UCSD-AML1 (cell line): ENCODE measurements at regions not wholly inside any gene's neighbourhood (a gene's known extent, or its start where the extent isn't known, plus 50 kb on each side); places are given as distances from the start of the nearest gene placed in this dataset.
"Not testable (repeated sequence)": the region's sequence is repeated elsewhere in the genome, so short reads cannot be mapped to it uniquely, and the experiment has no call there.

Experiments used
- DNase-seq: peaks from one replicate; lab custom pipeline; 2025; ENCODE audit not compliant: unreplicated experiment; lab: John Stamatoyannopoulos, UW

DNA sequence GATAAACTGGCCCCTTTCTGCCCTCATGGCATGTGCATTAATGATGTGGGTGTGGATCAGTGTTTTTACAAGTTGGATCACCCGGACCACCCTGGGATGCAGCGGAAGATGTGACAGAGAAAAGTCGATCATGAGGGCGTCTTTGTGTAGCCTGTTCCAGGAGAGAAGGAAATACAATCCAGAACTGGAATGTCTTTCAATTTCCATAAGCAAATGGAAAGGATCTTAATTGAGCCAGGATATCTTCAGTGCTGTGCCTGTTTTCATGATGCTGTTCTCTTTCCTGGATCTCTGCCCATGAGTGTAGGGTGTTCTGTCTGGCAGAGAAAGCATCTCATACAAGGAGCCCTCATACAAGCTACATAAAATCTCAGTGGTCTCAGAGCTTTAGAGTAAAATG, 481.4 kb downstream of the XYLT1 start:
- no peak for DNase-seq

DNA sequence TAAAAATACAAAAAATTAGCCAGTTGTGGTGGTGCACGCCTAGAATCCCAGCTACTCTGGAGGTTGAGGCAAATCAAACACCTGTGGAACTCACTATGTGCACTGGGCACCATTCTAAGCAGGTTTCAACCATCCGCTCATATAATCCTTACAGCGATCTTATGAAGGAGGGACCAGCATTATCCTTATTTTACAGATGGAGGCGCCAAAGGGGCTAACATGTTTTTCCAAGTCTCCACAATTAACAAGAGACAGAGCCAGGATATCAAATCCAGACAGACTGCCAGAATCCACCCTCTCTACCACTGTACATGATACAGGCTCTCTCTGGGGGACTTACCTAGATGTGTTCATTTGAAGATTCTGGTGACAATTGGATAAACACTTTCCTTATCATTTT, 479.0 kb downstream of the XYLT1 start:
- no peak for DNase-seq

DNA sequence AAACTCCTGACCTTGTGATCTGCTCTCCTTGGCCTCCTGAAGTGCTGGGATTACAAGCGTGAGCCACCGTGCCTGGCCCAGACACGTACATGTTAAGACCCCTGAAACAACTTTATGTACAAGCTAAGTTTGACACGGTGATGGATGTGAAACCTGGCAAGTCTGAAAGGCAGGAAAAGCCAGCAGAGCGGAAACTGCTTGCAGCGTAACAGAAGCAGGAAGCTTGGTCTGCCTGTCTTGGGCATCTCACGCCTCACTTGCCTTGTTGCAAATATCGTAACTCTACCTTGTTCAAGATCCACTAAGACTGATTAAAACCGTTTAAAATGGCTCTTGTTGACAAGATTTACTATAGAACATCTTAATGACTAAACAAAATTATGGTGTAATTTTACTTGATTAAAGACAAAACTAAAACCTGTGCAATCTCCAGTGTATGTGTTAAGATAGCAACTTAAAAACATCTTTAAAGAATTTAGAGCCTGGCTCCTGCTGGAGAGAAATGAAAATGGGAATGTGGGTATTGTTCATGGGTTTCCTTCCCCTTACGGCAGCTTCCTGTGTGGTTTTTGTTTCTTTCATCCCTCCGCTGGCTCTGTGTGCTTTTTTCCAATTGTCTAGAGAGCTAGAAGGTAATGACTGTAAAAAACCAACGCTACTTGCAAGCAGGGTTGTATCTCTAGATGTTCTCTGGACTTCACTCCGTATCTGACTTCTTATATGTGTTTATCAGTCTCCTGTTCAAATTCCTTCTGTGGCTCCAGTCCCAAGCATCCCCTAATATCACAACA, 477.6 kb downstream of the XYLT1 start:
- peak; percentile 60 for DNase-seq

DNA sequence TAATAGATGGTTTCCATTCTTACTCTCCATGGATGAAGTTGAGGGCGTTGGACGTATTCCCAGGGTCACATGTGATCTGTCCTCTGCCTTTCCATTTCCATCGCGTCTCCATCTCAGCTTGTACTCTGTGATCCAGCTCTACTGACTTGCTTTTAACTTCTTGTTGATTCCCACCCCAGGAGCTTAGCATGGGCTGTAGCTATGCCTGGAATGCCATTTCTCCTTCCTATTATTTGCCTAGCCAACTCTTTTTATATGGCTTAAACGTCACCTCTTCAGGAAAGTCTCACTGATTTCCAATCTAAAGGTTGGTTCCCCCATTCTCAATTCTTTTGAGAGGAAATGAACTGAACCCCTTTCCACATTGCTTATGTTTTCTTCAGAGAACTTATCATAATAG, 475.9 kb downstream of the XYLT1 start:
- no peak for DNase-seq

DNA sequence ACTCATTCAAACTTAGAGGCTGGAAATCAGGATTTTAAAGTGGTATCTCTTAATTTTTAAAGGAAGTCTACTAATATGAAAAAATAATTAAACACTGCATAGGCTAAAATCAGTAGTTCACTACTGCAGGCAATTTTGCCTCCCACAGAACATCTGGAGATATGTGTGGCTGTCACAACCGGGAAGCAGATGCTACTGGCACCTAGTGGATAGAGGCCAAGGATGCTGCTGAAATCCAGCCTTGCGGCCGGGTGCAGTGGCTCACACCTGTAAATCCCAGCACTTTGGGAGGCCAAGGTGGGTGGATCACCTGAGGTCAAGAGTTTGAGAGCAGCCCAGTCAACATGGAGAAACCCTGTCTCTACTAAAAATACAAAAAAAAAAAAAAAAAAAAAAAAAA, 473.9 kb downstream of the XYLT1 start:
- no peak for DNase-seq

DNA sequence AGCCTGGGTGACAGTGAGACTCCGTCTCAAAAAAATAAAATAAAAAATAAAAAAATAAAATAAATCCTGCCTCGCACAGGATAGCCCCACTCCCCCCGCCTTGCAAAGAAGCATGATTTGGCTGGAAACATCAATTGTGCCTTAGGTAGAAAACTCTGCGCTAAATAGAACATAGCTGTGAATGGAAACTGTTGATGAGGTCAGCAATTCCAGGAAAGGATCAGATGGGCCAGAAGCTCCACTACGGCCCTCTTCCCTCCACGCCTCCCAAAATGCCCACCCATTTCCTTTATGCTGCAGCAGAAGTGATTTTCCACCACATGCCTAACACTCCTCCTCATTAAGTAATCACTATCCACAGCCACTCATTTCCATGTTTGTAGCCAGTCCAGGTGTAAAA, 473.4 kb downstream of the XYLT1 start:
- peak; percentile 25 for DNase-seq

DNA sequence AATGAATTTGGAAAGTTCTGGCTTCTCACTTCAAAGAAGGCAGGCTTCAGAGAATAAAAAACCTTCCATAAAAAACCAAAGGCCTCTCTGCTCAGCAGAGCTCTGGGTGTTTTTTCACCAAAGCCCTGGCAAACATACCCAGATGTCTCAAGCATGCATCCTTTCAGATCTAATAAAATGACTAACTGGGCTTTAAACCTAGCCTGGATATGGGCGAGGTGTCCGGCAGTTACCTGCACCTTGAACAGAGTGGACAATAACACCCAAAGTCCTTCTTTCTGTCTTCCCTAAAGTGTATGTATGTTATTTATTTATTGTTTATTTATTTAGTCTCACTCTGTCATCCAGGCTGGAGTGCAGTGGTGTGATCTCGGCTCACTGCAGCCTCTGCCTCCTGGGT, 469.3 kb downstream of the XYLT1 start:
- DNase-seq: no peak

DNA sequence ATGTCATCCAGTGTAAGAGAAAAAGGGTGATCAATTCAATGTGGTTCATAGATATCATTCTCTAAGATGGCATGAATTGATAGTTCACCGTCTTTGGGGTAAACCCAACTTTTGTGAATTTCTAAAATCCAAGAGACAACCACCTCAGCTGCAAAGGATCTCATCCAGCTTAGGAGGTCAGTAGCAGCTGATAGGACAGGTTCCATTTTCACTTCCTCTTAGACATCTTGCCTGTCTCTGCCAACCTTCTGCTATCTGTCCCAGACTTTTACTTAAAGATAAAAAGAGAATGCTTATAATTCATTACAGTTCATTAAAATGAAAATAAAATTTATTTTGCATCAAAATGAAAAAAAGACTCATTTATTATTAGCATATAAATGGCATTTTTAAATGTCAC, 468.2 kb downstream of the XYLT1 start:
- DNase-seq: no peak

DNA sequence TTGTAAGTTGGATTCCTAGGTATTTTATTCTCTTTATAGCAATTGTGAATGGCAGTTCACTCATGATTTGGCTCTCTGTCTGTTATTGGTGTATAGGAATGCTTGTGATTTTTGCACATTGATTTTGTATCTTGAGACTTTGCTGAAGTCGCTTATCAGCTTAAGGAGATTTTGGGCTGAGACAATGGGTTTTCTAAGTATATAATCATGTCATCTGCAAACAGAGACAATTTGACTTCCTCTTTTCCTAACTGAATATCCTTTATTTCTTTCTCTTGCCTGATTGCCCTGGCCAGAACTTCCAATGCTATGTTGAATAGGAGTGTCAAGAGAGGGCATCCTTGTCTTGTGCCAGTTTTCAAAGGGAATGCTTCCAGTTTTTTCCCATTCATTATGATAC, 464.8 kb downstream of the XYLT1 start:
- not testable (repeated sequence) for DNase-seq

DNA sequence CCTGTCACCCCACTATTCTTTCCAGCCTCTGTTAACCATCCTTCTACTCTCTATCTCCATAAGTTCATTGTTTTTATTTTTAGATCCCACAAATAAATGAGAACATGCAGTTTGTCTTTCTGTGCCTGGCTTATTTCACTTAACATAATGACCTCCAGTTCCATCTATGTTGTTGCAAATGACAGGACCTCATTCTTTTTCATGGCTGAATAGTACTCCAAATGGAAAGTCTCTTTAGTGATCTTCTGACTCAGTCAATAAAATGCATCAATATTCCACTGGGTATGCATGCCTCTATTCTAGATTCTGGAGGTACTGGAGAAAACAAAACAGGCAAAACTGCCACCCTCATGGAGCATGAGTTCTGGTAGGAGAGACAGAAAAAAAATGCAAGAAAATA, 459.0 kb downstream of the XYLT1 start:
- no peak for DNase-seq

DNA sequence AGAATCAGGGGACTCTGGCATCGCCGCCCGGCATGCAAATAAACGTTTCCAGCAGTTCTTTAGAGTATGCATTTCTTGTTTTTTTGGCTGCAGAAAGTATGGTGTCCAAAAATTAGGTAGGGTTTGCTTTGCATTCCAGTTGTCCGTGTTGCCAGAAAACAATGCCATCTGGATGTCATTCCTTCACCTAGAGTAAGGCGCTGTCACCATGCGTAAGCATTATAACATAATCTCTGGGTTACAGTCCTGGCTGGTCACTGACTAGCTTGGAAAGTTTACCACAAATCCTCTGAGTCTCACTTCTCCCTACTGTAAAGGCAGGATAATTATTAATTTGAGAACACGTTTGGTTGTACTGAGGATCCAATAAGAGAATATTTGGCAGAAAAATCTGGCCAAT, 457.7 kb downstream of the XYLT1 start:
- no peak for DNase-seq

DNA sequence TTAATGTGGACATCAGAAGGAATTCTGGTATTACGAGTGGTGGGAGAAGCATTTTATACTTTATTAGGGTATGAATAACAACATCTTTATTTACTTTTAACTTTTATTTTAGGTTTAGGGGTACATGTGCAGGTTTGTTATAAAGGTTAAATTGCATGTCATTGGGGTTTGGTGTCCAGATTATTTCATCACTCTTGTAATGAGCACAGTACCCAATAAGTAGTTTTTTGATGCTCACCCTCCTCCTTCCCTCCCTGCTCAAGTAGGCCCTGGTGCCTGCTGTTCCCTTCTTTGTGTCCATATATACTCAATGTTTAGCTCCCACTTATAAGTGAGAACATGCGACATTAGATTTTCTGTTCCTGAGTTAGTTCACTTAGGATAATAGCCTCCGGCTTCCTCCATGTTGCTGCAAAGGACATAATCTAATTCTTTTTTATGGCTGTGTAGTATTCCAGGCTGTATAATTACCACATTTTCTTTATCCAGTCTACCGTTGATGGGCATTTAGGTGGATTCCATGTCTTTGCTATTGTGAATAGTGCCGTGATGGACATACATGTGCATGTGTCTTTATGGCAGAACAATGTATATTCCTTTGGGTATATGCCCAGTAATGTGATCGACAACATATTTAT, 456.2 kb downstream of the XYLT1 start:
- no peak for DNase-seq

DNA sequence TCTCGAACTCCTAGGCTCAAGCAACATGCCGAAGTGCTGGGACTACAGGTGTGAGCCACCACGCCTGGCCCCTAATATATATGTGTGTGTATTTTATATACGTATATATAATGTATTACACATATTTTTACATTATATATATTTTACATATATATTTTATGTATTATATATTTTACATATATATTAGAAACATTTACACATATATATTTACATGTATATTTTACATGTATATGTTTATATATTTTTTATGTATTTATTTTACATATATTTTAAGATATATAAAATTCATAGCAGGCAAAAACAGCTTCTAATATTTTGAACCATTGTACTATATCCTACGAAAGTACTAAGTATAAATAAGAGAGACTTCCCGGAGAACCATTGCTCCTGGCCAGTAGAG, 455.1 kb downstream of the XYLT1 start:
- no peak for DNase-seq

DNA sequence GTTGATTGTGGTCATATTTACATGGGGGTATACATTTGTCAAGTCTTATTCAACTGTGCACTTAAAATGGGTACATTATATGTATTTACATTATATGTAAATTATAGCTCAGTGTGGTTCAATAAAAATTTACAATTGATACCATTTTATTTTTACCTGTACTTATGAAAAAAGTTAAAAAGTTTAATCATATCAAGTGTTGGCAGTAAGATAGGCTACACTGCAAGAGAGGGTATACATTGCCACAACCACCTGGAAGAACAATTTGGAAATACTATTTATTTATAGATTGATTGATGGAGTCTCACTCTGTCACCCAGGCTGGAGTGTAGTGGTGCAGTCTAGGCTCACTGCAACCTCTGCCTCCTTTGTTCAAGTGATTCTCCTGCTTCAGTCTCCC, 453.3 kb downstream of the XYLT1 start:
- no peak for DNase-seq

DNA sequence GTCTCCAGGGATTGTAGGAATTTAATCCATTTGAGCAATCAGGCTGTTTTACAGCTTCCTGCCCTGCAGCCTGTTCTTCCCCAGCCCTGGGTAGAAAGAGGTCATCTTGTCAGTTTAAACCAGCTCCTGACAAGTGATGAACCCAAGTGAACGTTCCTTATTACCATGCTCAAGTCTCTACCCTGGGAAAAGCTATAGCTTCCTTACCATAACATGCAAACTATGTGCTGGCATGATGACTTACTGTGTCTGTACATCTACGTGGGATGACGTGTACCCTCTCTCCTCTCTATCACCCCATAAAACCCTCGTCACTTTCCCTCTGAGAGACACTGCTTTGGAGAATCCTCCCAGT, 452.2 kb downstream of the XYLT1 start:
- no peak for DNase-seq

DNA sequence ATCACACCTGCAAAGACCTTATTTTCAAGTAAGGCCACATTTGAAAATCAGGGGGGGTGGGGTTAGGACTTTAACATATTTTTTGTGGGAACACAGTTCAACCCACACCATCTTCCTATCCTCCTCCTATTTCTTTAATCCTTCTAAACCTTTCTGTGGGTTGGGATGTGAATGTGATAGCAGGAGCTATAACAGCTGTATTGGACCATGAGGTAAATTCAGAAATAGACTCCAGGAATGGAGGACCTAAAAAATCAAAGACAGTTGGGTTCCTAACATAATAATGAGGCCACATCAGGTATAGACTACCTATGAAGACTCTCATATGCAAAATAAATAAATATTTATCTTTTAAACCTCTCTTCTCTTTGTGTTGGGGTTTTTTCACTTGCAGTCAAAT, 451.4 kb downstream of the XYLT1 start:
- DNase-seq: no peak

DNA sequence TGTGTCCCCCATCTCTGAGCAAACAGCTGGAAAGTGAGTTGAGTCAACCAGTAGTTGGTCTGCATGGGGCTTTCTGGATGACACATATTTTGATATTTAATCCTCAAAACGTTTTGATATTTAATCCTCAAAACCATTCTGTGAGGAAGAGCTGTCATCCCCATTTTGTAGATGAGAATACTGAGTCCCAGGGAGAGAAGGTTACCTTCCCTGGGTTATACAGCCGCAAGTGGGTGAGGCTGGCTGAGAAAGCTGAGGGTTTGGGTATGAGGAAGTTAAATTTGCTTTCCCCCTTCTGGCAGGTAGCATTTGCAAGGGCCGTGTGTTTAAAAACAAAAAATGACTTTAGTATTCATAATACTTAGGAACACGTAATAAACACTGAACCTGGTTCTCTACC, 447.2 kb downstream of the XYLT1 start:
- no peak for DNase-seq

DNA sequence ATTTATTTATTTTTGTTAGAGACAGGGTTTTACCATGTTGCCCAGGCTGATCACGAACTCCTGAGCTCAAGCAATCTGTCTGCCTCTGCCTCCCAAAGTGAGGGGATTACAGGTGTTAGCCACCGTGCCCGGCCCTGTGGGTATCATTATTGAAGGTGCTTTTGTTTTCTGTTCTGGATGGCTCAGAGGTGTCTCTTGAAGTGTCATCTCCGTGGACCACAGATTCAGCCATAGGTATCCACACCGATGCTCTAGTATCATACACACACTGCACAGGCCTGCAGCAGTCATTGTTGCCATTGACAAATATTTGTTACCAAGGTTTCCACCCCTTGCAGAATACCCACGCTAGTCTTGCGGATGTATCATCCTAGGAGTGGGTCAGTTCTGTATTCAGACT, 446.2 kb downstream of the XYLT1 start:
- no peak for DNase-seq

DNA sequence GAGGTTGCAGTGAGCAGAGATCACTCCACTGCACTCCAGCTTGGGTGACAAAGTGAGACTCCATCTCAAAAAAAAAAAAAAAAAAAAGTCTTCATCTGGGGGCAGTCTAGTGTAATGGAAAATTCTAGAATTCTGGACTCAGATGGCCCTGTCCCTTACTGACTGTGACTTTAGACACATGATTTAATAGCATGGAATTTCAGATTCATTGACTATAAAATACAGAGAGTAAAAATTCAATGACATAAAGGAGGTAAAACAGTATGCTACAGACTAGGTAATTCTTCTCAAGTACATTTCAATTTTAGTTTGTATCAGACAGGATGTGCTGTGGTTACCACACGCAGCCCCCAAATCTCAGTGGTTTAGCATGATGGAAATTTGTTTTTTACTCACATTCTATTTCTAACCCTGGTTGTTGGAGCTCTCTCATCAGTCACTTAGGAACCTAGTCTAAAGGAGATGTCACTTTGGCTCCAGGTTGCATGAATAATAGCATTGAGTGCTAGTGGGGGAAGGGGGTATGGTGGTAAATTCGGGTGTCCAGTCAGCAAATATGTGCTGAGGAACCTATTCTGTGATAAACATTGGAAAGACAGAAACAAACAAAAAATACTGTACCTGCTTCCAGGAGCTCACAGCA, 444.0 kb downstream of the XYLT1 start:
- no peak for DNase-seq

DNA sequence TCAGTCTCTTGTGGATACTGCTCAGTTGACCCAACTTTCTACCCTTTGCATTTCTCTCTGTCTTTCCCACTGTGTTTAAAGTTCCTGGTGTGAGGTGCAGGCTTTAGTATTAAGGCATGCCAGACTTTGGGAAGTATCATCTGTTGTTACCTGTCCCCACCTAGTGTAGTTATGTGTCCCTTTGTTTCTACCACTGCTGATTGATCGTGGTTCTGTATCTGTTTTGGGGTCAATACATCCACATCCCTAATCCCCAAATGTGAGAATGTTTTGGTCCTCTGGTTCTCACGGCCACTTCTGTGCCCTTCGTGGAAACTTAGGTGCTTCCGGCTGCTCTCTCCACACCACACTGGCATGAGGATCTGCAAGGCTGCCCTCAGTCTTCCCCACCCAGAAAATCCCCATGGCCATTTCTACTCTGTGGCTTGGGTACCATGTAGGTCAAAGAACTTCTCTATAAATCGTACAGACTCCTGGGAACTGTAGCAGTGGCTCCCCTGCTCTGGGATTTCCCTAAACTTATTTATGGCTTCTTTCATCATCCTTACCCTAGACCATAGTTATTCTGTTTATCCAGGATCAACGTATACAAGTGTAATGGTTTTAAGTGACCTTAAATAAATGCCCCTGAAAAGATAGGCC, 443.2 kb downstream of the XYLT1 start:
- no peak for DNase-seq

DNA sequence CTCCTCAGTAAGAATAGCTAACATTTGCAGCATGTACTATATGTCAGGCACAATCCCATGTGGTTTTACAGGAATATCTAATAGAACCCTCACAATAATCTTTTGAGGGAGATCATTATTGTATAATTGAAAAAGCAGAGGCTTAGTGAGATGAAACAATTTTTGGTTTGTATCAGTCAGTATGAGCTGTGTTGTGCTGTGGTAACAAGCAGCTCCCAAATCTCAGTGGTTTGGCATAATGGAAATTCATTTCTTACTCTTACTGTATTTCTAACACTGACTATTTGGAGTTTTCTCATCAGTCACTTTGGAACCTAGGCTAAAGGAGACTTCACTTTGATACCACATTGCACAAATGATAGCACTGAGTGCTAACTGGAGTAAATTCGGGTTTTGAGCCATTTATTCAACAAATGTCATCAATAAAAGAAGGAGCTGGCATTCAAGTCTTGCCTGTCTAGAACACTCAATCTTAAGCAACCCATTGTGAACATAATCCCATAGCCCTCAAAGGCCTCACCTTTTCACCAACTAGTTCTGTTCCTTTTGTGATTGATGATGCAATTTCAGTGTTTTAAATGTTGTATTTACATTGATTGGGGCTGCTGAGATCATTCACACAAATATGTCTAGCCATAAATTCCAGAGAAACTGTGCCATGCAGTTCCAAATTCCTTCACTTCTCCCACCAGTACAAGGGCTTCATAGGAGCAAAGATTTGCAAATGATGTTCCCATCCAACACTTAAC, 441.0 kb downstream of the XYLT1 start:
- no peak for DNase-seq
